A673 (cell line): ENCODE measurements at regions not wholly inside any gene's neighbourhood (a gene's known extent, or its start where the extent isn't known, plus 50 kb on each side); places are given as distances from the start of the nearest gene placed in this dataset.

Experiments
- EZH2 ChIP-seq: fragments of 200-600 bp; sonication (generic); IDR thresholded peaks from 2 replicates; pipeline ENCODE4 v1.6.1; 2017; ENCODE audit warnings: borderline replicate concordance, low read depth, mild to moderate bottlenecking, mixed read lengths, antibody characterized with exemption, low read length; ENCODE audit not compliant: poor library complexity, severe bottlenecking
- TF ChIP-seq, protein P1 (sequence below): fragments of 300-800, 200-600 bp; sonication (generic); conservative IDR thresholded peaks from 2 replicates; pipeline ENCODE4 v1.5.1; 2017; ENCODE audit warnings: low read depth, mild to moderate bottlenecking, antibody characterized with exemption, low read length, moderate library complexity, mixed read lengths

DNA sequence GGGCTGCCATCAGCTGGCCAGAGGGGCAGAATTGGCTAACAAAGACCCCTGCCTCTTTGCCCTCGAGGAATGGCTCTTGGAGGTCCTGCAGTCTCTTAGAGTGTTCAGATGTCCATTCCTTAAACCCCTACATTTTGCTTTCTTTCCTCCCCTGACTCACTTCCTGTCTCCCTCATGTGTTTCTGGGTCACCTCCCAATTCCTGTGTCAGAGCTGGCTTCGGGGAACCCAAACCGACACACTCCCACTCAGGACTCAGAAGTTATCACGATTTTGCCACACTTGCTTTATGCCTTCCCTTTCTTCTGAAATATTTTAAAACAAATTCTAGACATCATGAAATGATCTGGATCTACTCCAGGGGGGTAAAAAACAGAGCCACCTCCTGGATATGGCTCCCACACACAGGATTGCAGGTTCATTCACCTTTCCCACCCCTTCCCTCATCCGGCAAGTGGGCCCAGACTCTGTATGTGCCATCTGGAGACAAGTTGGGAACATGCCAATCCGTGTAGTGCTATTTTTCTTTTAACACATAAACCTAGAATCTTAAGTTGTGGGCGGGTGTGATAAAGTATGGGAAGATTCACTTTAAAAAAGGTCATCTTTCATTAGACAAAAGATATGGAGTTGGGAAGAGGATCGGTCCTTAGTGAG lies 145.7 kb downstream of the NXNL2 start:
- TF ChIP-seq, protein P1, sequence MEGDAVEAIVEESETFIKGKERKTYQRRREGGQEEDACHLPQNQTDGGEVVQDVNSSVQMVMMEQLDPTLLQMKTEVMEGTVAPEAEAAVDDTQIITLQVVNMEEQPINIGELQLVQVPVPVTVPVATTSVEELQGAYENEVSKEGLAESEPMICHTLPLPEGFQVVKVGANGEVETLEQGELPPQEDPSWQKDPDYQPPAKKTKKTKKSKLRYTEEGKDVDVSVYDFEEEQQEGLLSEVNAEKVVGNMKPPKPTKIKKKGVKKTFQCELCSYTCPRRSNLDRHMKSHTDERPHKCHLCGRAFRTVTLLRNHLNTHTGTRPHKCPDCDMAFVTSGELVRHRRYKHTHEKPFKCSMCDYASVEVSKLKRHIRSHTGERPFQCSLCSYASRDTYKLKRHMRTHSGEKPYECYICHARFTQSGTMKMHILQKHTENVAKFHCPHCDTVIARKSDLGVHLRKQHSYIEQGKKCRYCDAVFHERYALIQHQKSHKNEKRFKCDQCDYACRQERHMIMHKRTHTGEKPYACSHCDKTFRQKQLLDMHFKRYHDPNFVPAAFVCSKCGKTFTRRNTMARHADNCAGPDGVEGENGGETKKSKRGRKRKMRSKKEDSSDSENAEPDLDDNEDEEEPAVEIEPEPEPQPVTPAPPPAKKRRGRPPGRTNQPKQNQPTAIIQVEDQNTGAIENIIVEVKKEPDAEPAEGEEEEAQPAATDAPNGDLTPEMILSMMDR = no peak
- TF ChIP-seq EZH2 = no peak
